ENCODE measurements at regions not wholly inside any gene's neighbourhood (a gene's known extent, or its start where the extent isn't known, plus 50 kb on each side); places are given as distances from the start of the nearest gene placed in this dataset.

DNA sequence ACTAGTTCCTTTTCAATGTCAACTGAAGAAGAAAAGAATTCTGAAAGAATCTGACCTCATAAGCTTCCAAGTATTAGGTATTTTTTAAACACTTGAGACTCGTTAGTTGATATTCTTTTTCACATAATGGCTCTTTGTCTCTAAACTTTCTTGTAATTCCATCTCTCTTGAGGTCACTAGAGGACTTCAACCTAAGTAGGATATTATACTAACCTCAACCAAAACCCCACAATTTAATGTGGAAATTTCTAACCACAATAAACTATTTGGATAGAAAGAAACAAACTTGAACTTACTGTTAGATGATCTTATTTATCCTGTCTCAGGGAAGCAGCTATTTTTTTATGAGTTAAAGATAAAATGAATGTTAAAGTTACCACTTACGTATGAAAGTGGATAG, 206.9 kb upstream of the FSIP2 start:
- TF ChIP-seq, protein P1, sequence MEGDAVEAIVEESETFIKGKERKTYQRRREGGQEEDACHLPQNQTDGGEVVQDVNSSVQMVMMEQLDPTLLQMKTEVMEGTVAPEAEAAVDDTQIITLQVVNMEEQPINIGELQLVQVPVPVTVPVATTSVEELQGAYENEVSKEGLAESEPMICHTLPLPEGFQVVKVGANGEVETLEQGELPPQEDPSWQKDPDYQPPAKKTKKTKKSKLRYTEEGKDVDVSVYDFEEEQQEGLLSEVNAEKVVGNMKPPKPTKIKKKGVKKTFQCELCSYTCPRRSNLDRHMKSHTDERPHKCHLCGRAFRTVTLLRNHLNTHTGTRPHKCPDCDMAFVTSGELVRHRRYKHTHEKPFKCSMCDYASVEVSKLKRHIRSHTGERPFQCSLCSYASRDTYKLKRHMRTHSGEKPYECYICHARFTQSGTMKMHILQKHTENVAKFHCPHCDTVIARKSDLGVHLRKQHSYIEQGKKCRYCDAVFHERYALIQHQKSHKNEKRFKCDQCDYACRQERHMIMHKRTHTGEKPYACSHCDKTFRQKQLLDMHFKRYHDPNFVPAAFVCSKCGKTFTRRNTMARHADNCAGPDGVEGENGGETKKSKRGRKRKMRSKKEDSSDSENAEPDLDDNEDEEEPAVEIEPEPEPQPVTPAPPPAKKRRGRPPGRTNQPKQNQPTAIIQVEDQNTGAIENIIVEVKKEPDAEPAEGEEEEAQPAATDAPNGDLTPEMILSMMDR (IDR thresholded peaks at IDR 0.05), result no peak
- no peak for TF ChIP-seq POLR2A (IDR thresholded peaks at IDR 0.05)
